ENCODE measurements at regions not wholly inside any gene's neighbourhood (a gene's known extent, or its start where the extent isn't known, plus 50 kb on each side); places are given as distances from the start of the nearest gene placed in this dataset.

DNA sequence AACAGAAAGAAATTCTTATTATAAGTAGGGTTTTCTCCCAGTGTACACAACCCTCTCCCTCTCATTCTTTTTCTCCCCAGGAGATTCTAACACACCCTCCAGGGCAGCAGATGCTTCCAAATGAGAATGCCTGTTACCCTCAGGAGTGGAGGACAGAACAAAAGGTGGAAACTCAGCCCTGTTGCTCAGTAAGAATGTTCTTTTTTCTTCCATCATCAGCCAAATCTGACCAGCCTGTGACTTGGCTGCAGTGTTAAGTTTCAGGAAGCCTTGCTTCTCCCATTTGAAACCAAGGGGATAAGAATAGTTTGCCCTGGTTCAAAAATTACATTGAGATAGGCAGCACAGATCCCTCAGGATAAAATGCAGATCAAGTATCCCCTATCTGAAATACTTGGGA lies 77.5 kb upstream of the EEPD1 start:
- DNase-seq = no peak

DNA sequence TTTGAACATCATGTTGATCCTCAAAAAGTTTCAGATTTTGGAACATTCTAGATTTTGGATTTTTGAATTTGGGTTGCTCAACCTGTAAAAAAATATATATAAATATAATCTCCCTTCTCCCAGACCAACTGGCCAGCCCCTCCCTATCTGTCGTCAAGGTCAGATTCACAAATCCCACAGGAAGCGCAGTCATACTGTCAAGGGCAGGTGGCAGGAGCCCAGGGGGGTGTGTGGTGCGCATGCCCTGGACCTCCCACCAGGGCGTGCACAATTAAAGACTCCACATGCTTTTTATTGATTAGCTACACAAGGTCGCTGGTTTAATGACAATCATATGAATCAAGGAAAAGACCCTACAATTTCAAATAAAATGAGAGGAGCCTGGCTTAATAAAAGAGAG lies 77.0 kb upstream of the EEPD1 start:
- DNase-seq = no peak

DNA sequence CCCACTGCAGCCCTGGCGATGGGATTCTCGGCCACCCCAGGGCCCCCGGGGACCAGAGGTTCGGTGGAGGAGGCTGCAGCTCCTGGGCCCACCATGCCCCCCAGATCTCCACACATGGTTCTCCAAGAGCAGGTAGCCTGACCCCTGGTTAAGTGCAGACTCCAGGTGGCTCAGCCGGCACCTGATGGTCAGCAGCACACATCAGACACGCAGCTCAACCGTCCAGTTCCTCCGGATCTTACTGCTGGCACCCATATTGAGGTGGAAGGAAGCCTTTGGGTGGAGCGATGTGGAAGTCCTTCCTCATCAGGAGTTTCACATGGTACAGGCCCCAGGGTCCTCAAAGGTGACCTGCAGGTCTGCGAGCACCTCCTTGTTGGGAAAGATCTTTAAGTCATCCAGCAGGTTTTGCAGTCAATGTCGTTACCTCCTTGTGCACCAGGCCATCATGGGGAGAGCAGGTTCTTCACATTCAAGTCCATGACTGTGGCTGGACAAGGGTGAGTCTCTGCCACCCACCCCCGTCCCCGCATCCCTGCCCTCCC lies 74.2 kb upstream of the EEPD1 start:
- no peak for DNase-seq

DNA sequence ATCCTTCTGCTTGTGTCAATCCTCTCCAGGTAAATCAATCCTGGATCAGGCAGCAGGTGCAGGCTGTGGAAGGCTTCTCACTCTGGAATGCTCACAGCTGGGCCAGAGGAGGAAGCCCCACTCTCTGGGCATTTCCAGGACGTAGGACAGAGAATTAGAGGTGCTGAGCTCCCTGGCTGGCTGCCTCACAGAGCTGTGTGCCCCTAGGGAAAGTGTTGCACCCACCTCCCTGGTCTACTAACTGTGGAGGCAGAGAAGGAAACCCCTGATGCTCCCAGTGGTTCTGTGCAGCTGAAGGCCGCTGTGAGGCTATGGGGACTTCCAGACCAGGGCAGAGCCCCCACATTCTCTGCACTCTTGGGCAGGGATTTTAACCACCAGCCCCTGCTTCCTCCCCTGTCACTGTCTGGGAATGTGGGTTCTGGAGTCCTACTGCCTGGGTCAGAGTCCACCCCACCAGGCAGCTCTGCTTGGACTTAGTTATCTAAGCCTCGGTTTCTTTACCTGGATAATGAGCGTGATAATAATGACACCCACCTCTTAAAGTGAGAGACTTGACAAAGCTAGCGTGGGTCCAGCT lies 73.5 kb upstream of the EEPD1 start:
- DNase-seq = no peak

DNA sequence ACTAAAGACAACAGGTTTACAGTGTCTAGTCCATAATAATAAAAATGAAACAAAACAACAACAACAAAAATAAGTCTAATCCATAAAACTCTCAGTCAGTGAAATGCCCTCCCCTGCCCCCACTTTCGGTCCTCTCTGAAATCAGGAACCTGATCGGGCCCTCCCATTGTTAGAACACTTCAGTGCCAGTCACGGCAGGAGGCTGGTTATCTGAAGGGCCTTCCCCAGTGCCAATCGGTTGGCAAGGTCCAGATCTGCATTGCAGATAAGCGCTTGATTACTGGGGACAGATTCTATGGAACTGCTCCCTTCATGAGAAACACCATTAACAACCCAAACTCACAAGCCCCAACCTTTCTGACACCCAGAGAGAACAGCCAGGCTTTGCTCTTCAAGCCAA lies 72.2 kb upstream of the EEPD1 start:
- DNase-seq = no peak

DNA sequence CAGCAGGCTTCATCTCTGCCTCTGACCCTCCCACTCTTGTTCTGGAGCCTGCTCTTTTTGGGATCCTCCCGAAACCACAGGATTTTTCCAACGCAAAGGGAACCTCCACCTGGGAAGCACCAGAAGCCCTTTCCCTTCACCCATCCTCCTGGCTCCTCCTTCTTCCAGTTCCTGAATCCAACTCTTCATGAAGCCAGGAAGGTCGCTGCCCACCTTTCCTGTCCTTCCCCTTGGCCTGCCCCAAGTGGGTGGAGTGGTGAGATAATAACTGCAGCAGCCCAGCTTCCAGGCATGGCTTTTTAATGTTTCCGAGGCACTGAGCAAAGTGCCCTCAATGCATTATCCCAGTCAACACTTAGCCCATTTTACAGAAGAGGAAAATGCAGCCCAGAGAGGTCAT lies 70.8 kb upstream of the EEPD1 start:
- no peak for DNase-seq

DNA sequence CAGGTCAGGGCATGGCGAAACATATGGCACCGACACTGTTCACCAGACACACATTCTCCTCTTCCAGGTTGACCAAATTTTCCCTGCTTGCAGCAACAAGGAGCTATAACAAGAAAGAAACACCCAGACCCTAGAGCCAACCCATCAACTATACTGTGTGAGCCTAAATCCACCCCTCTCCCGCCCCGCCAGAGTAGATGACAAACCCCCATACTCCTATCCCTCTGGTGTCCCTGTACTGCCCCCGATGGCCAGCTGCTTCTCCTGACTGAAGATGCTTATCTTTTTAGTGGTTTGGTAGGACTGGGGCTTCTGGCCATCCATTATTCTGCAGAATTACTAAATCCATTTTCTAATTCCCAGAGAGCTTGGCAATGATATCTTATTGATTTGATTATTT lies 70.1 kb upstream of the EEPD1 start:
- DNase-seq = no peak

DNA sequence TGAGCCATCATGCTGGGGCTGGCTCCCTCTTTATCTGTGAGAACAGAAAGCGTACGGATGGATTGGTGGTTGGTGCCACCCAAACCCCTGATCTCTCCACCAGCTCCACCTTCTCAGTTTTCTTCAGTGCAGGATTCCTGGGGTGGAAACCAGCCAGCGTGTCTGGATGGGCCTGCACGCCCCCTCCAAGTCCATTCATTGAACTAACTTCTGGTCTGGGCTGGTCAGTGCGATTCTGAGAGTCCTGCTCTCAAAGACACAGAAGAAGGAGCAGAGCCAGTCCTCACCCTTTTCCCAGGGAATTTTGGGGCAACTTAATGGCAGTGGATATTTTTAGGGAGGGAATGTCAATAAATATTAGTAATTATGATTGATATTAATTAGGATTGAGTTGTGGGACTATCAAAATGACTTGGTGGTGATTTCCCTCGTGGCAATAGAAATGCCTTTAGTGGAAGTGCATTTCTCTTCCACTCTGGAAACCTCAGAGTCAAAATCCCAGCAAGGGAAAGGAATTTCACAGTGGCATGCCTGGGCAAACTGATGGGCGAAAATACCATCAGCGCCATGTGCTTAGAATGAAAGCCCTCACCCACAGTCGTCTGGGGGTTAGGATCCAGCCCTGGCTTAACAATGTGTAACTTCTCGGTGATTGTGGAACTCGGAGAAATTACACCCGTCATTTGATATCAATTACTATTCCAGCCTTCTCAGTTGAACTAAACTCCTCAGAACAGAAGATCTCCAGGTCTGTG lies 69.3 kb upstream of the EEPD1 start:
- no peak for DNase-seq

DNA sequence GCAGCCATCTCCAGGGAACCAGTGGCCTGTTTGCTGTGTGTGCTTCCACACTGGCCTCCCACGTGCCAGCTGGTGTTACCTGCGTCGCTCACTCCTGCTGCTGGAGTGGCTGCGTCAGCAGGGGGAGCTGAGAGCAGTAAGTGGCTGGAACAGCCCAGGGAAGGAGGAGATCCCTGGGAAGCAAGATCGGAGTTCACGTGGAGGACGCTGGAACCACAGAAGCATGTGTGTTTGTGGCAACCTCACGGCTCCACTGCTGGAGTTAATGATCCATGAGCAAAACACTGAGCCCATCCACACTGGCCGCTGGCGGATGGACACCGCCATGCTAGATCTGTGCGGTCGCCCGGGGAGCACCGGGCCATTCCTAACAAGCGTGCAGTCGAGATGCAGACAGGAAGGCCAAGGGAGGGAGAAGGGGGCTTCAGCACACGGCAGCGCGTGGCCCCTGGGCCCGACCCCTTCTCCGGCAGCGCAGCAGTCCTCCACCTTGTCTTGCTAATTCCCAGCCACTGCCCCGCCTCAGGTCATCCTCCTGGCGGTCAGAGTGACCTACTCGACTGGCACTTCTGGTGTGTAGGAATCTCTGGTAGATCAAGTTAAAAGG lies 68.5 kb upstream of the EEPD1 start:
- DNase-seq = no peak

DNA sequence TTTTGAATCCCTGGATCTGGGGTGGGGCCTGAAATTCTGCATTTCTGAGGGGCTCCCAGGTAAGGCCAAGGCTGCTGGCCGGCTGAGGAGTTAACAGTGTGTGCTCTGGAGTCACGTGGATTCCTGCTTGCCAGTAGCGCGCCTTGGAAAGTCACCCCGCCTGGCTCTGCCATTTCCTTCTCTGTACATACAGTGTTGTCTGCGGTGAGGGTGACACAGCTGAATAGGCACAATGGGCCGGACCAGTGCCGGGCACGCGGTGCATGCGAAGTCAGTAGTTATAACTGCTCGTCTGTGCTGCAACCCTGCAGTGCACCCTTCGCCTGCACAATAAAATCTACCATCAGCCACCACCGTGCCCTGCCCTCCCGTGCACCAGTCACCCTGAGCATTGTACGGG lies 68.0 kb upstream of the EEPD1 start:
- DNase-seq = no peak

DNA sequence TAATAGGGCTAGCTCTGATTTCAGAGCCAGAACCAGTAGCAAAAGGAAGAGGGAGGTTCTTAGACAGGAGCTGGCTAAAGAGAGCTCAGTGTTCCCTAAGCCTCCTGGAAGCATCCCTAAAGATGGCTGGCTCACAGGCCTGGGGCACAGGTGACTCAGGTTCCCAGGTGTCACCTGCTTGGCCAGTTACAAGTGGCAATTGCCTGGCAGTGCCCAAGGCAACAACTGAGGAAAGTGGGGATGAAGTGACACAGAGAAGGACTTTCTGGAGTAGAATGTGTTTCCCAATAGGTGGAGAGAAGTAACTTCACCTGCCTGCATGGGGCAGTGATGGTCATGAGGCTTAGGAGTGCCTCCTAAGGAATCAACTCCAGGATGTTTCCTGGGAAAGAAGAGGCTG lies 66.5 kb upstream of the EEPD1 start:
- no peak for DNase-seq

DNA sequence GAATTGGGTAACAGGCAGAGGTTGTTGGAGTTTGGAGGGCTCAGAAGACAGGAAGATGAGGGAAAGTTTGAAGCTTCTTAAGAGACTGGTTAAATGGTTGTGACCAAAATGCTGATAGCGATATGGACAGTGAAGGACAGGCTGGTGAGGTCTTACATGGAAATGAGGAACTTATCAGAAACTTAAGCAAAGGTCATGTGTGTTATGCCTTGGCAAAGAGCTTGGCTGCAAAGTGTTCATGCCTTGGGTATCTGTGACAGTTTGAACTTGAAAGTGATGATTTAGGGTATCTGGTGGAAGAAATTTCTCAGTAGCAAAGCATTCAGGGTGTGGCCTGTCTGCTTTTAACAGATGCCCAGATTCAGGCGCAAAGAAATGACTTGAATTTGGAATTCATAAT lies 64.5 kb upstream of the EEPD1 start:
- no peak for DNase-seq

DNA sequence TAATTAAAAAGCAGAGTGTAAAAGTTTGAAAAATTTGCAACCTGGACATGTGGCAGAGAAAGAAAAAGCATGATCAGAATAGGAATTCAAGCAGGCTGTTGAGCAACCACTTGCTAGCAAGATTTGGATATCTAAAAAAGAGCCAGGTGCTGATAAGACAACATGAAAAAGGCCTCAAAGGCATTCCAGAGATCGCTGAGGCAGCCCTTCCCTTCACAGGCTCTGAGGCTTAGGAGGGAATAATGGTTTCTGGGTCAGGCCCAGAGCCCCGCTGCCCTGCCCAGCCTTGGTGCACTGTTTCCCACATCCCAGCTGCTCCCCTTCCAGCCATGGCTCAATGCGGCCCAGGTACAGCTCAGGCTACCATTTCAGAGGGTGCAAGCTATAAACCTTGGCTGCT lies 64.1 kb upstream of the EEPD1 start:
- DNase-seq = no peak

DNA sequence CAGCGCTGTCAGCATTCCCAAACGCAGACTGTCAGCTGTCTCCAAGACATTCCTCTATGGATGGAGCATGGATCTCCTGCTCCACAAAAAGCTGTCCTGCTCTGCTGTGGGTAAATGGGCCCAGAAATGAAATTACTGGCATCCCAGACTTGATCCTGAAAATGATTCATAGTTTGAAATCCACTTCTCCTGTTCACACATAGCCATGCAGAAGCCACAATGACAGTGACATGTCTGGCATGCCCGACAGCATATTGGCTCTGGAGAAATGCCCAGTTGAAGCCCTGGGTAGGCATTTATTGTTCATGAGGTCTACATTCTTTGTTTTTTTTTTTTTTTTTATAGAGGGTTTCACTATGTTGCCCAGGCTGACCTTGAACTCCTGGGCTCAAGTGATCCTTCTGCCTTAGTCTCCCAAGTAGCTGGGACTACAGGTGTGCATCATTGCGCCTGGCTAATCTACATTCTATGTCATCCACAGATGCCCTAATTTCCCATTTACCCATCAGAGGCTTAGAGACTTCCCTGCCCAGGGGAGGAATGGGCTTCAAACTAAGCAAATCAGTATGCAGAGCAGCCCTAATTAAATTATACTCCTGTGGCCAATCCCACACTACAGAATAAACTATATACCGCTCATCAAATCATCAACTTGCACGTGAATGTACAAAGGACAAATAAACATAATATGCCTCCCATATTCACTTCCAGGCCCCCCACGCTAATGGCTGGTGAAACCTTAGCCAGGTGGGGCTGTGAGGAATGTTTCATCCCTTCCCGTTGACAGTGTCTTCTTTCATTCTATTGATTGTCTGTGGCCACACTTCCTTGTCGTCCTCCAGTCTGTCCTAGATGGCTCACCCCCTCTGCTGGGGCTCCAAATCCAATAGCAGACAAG lies 61.8 kb upstream of the EEPD1 start:
- no peak for DNase-seq

DNA sequence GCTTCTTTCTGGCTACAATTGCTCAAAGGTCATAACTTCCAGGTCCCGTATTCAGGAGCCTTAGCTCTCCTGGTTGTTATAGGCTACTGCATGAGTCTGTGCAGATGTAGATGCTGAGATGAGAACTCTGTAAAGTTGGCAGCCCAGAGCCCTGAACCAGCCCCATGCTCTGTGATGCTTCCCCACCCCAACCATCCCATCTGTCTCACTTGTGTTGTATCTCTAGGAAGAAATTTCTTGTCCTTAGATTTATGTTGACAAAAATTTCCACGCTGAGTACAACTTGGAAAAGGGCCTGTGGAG lies 61.2 kb upstream of the EEPD1 start:
- DNase-seq = no peak

DNA sequence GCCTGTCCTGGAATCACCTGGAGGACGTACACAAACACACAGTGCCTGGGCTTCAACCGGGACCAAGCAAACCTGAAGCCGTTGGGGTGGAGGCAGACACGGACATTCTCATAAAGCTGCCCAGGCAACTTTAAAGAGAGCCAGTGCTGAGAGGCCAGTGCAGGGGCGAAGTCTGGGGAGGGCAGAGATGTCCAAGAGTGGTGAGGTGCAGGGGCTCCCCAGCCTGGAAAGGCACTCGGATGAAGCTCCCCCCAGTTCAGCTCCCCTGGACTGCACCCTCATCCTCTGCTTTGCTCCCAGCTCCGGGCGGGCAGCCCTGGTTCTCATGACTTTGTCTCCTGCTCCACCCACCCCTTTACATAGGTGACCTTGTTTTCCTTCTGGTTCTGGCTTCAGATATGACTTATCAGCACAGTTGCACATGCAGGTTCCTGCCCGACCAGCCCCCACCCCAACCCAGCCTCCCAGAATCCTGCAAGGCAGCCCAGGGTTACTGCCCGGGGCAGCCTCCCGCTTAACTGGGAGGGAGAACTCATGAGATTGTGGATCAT lies 60.8 kb upstream of the EEPD1 start:
- DNase-seq = no peak

DNA sequence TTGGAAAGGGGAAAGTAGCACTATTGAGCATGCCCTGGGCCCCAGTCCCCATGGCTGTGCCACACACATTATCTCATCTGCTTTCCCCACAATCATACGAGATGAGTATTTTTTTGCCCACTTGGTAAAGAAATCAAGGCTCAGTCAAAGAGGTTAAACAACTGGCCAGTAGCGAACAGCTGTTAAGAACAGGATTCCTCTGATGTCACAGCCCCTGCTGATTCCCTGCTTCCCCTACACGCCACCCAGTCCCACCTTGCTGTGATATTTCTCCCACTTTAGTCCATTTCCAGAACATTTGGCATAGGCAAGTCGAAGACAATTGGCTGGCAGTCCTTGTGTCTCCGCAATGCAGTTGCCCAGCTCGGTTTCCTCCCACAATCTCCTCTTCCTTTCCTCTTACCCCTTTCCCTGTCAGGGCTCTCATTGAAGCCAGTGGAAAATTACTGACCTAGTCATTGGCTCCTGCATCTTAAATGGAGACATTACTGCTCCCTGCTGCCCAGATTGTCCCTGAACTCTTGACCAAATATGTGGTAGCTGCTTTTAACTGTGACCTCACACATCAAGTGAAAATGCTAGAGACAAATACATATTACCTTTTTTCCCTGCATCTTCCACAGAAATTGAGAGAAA lies 56.5 kb upstream of the EEPD1 start:
- no peak for DNase-seq

DNA sequence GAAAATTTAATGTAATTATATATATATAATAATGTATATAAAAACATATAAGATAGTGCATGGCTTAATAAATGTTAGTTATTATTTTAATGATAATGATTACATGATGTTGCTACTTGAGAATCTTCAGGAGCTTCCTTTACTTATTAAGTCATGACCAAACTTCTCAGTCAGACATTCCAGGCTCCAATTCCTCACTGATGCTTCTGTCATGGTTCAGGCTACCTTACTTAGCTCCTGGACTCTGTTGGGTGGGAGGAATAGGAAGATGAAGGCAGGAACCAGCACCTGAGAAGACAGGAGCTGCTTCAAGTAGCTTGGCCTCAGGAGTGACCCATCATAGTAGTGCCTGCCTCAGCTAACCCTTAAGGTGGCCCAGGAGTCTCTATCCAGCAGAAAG lies 55.0 kb upstream of the EEPD1 start:
- DNase-seq = no peak

DNA sequence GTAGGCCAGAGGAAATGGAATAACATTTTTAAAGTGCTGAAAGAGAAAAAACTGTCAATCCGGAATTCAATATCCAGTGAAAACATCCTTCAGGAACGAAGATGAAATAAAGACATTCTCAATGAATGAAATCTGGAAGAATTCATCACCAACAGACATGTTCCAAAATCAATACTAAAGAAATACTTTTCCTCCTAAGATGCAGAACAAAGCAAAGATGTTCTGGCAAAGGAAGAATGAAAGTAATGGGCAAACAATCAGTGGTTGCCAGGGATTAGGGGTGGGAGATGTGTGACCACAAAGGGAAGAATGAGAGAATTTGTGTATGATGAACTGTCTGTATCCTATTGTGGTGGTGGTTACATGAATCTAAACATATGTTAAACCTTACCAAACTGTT lies 52.8 kb upstream of the EEPD1 start:
- DNase-seq = no peak

DNA sequence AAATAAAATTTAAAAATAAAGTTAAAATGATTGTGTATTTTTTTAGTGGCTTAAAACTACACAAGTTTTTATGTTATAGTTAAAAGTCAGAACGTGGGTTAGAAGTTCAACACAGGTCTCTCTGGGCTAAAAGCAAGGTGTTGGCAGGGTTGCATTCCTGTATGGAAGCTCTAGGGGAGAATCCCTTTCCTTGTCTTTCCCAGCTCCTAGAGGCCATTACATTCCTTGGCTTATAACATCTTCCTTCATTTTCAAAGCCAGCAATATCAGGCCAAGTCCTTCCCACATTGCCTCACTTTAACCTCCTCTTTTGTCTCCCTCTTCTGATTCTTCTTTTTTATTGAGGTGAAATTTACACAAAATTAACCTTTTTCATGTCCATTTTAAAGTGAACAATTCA lies 52.4 kb upstream of the EEPD1 start:
- DNase-seq = no peak

All from NCI-H1105 (cell line).